Panc1 (cell line): ENCODE measurements at regions not wholly inside any gene's neighbourhood (a gene's known extent, or its start where the extent isn't known, plus 50 kb on each side); places are given as distances from the start of the nearest gene placed in this dataset.

Experiments used
- ATAC-seq: fragments of 200-7000 bp; cut with Tn5 transposase; 2 replicates; pipeline ENCODE4 v1.9.1; 2020; ENCODE audit warnings: mild to moderate bottlenecking, moderate library complexity
- BruUV-seq: library from RNA; stranded (reverse); fragments of 400-500 nt; replicated peaks from 2 replicates; lab custom pipeline; 2021; lab: Mats Ljungman, UMichigan
- CTCF ChIA-PET: fragments of 300-600 bp; sonication (Branson Sonifier 250); formaldehyde crosslinking; loops from one replicate; lab custom pipeline; 2022; ENCODE audit warnings: antibody characterized with exemption; lab: Charles Lee
- POLR2A ChIA-PET: fragments of 300-600 bp; sonication (Branson Sonifier 250); formaldehyde crosslinking; loops from one replicate; lab custom pipeline; 2022; ENCODE audit warnings: antibody characterized with exemption; lab: Charles Lee
- DNase-seq: peaks from one replicate; pipeline ENCODE4 v3.0.0-alpha.2; 2010; ENCODE audit warnings: low read depth, low spot score
- H3K27ac ChIP-seq: 2 replicates; pipeline ENCODE4 v1.5.1; 2011; ENCODE audit warnings: mild to moderate bottlenecking, low read length, inconsistent platforms
- H3K27me3 ChIP-seq: fragments of 200-500 bp; sonication (Bioruptor generic); 2 replicates; pipeline ENCODE4 v1.6.0; 2014; ENCODE audit warnings: low read length, inconsistent platforms; ENCODE audit not compliant: control insufficient read depth, insufficient read depth
- H3K36me3 ChIP-seq: fragments of 200-500 bp; sonication (Bioruptor generic); 2 replicates; pipeline ENCODE4 v1.5.1; 2014; ENCODE audit warnings: inconsistent platforms, mild to moderate bottlenecking, low read length, moderate library complexity; ENCODE audit not compliant: control insufficient read depth, insufficient read depth
- H3K4me1 ChIP-seq: 2 replicates; pipeline ENCODE4 v1.5.1; 2011; ENCODE audit warnings: inconsistent platforms, mild to moderate bottlenecking, low read length, moderate library complexity; ENCODE audit not compliant: control insufficient read depth, insufficient read depth
- H3K4me3 ChIP-seq, 2 experiments: 2 replicates each; pipeline ENCODE4 v1.5.1; 2011 to 2012; ENCODE audit warnings: low read depth in 2 of 2, low read length in 2 of 2, mild to moderate bottlenecking in 2 of 2, inconsistent platforms in 1 of 2, moderate library complexity in 1 of 2
- H3K9me3 ChIP-seq: fragments of 200-500 bp; sonication (Bioruptor generic); 2 replicates; pipeline ENCODE4 v1.5.1; 2014; ENCODE audit warnings: low read depth, mild to moderate bottlenecking, inconsistent platforms, low read length, moderate library complexity; ENCODE audit not compliant: control insufficient read depth, insufficient read depth
- CTCF ChIP-seq: fragments of 450-650 bp; IDR thresholded peaks from 2 replicates; pipeline ENCODE4 v1.5.1; 2017; ENCODE audit warnings: mild to moderate bottlenecking
- POLR2AphosphoS5 ChIP-seq: IDR thresholded peaks from 2 replicates; pipeline ENCODE4 v1.6.1; 2012; ENCODE audit warnings: mild to moderate bottlenecking, low read depth, low read length, moderate library complexity
- REST ChIP-seq, 2 experiments: IDR thresholded peaks; 2 replicates each; pipeline ENCODE4 v1.6.1; 2011 to 2012; ENCODE audit warnings: low read depth in 2 of 2, control low read depth in 1 of 2, low read length in 1 of 2, mild to moderate bottlenecking in 1 of 2, moderate library complexity in 1 of 2; ENCODE audit not compliant: insufficient read depth in 1 of 2
- SIN3A ChIP-seq: IDR thresholded peaks from 2 replicates; pipeline ENCODE4 v1.6.1; 2012; ENCODE audit warnings: low read depth, mild to moderate bottlenecking, low read length, moderate library complexity, borderline replicate concordance; ENCODE audit not compliant: insufficient read depth
- TCF7L2 ChIP-seq: IDR thresholded peaks from 2 replicates; pipeline ENCODE4 v1.6.1; 2011; ENCODE audit warnings: mild to moderate bottlenecking, low read depth, low read length, inconsistent platforms
- in situ Hi-C: cut with HindIII; loops from 2 replicates; pipeline ENCODE4 v1.10.0; 2016; ENCODE audit warnings: low sequenced_read_pairs, low pct_unique_long_range_greater_than_20kb
- intact Hi-C: fragments of 100-400 bp; cut with micrococcal nuclease; formaldehyde crosslinking; loops from one replicate; pipeline ENCODE4 v1.10.0; 2022; ENCODE audit not compliant: unreplicated experiment

GRCh38 chr14:62087191-62087590, 325.0 kb downstream of the SNAPC1 start:
- ChIA-PET CTCF (no interaction called here), POLR2A (no interaction called here)
- intact Hi-C loops, result no loop called here
- Histone ChIP-seq H3K4me1 (no peaks in the 10 kb centered on the region), H3K36me3 (no peaks in the 10 kb centered on the region), H3K9me3 (no peaks in the 10 kb centered on the region), H3K27me3 (no peaks in the 10 kb centered on the region), H3K27ac (no peak overlapping the region), H3K4me3 (no peak overlapping the region)
- TF ChIP-seq TCF7L2, result no peak
- no peak for TF ChIP-seq REST (IDR thresholded peaks at IDR 0.05; ENCODE audit: insufficient read depth in 1 of 2, low read depth in 2 of 2, low read length in 1 of 2)
- TF ChIP-seq POLR2AphosphoS5, result no peak
- no peak for TF ChIP-seq SIN3A
- no peak for TF ChIP-seq CTCF
- ATAC-seq (no peak), DNase-seq (no peak)
- in situ Hi-C loops, result no loop called here
- BruUV-seq, result no TSS peak

GRCh38 chr14:62093736-62094135, 331.5 kb downstream of the SNAPC1 start:
- BruUV-seq, result no TSS peak
- no peaks in the 10 kb centered on the region for H3K27me3 ChIP-seq
- no peaks in the 10 kb centered on the region for H3K9me3 ChIP-seq
- CTCF ChIA-PET, result no interaction called here
- TF ChIP-seq TCF7L2, result no peak
- TF ChIP-seq SIN3A, result no peak
- TF ChIP-seq REST (IDR thresholded peaks at IDR 0.05; ENCODE audit: insufficient read depth in 1 of 2, low read depth in 2 of 2, low read length in 1 of 2), result no peak
- no peak for TF ChIP-seq POLR2AphosphoS5
- TF ChIP-seq CTCF, result no peak
- POLR2A ChIA-PET, result no interaction called here
- ATAC-seq, result no peak
- intact Hi-C loops, result no loop called here
- DNase-seq, result no peak
- in situ Hi-C loops, result no loop called here
- H3K4me1 ChIP-seq, result no peaks in the 10 kb centered on the region
- H3K27ac ChIP-seq, result no peak overlapping the region
- H3K36me3 ChIP-seq, result no peaks in the 10 kb centered on the region
- H3K4me3 ChIP-seq, result no peak overlapping the region
